B cell (primary cell): ENCODE measurements at regions not wholly inside any gene's neighbourhood (a gene's known extent, or its start where the extent isn't known, plus 50 kb on each side); places are given as distances from the start of the nearest gene placed in this dataset.

Experiments
- ATAC-seq: fragments of 200-7000 bp; cut with Tn5 transposase; one replicate; pipeline ENCODE4 v1.10.0; 2021; ENCODE audit warnings: low read depth, mild to moderate bottlenecking, moderate number of reproducible peaks, moderate library complexity
- CTCF ChIA-PET: fragments of 350-600 bp; sonication (Branson Sonifier 250); formaldehyde crosslinking; loops from one replicate; lab custom pipeline; 2021; ENCODE audit warnings: antibody characterized with exemption, inconsistent platforms; lab: Charles Lee
- POLR2A ChIA-PET: fragments of 350-600 bp; sonication (Branson Sonifier 250); formaldehyde crosslinking; loops from one replicate; lab custom pipeline; 2021; ENCODE audit warnings: antibody characterized with exemption; lab: Charles Lee
- DNase-seq: peaks from one replicate; pipeline ENCODE4 v3.0.0; 2013
- H2AFZ ChIP-seq: 2 replicates; pipeline ENCODE4 v1.6.1; 2012; ENCODE audit warnings: mild to moderate bottlenecking, low read depth, low read length; ENCODE audit not compliant: insufficient read depth, poor library complexity, severe bottlenecking
- H3K27ac ChIP-seq, 2 donors: 1 replicate in 1 of 2; 2 replicates in 1 of 2; pipeline ENCODE4 v1.5.1; 2012 to 2013; ENCODE audit warnings: low read length in 2 of 2, mild to moderate bottlenecking in 2 of 2, moderate library complexity in 1 of 2
- H3K27me3 ChIP-seq, 4 experiments: fragments of 200-600 bp in 1 of 4; sonication (generic) in 1 of 4; replicated peaks in 1 of 4; 1 replicate in 2 of 4; 2 replicates in 2 of 4; pipeline versions ENCODE4 v1.6.1 to v1.7.0; 2013 to 2016; ENCODE audit warnings: low read length in 3 of 4, mild to moderate bottlenecking in 2 of 4, mixed read lengths in 1 of 4, moderate library complexity in 1 of 4; ENCODE audit not compliant: insufficient read depth in 4 of 4, control insufficient read depth in 3 of 4; ENCODE audit errors: control extremely low read depth in 1 of 4
- H3K36me3 ChIP-seq, 2 experiments: replicated peaks in 1 of 2; 1 replicate in 1 of 2; 2 replicates in 1 of 2; pipeline versions ENCODE4 v1.6.1 to v1.7.1; 2013; ENCODE audit warnings: low read length in 1 of 2; ENCODE audit not compliant: insufficient read depth in 2 of 2, control insufficient read depth in 1 of 2; ENCODE audit errors: control extremely low read depth in 1 of 2, extremely low read depth in 1 of 2
- H3K4me1 ChIP-seq, 2 donors: fragments of 200-600 bp in 1 of 2; sonication (generic) in 1 of 2; 1 replicate in 1 of 2; 2 replicates in 1 of 2; pipeline versions ENCODE4 v1.5.1 to v1.6.1; 2013 to 2017; ENCODE audit warnings: low read length in 2 of 2; ENCODE audit not compliant: control insufficient read depth in 2 of 2, insufficient read depth in 2 of 2
- H3K4me2 ChIP-seq: replicated peaks from 2 replicates; pipeline ENCODE3; 2012; ENCODE audit warnings: mild to moderate bottlenecking, low read depth, low read length; ENCODE audit not compliant: poor library complexity, severe bottlenecking
- H3K4me3 ChIP-seq, 5 experiments: fragments of 200-600 bp in 1 of 5; sonication (generic) in 1 of 5; 1 replicate in 3 of 5; 2 replicates in 2 of 5; pipeline versions ENCODE4 v1.5.1 to v1.7.0; 2011 to 2016; ENCODE audit warnings: low read length in 4 of 5, mild to moderate bottlenecking in 4 of 5, low read depth in 2 of 5, control low read depth in 1 of 5, moderate library complexity in 1 of 5; ENCODE audit not compliant: insufficient read depth in 1 of 5; ENCODE audit errors: control extremely low read depth in 1 of 5, extremely low read depth in 1 of 5
- H3K79me2 ChIP-seq: fragments of 200-600 bp; sonication (generic); one replicate; pipeline ENCODE4 v1.6.0; 2016; ENCODE audit warnings: low read length; ENCODE audit not compliant: control insufficient read depth, insufficient read depth
- H3K9ac ChIP-seq: fragments of 200-600 bp; sonication (generic); 2 replicates; pipeline ENCODE4 v1.6.1; 2017; ENCODE audit warnings: mild to moderate bottlenecking, low read length, moderate library complexity
- H3K9me3 ChIP-seq, 3 donors: one replicate each; pipeline versions ENCODE4 v1.6.1 to v1.7.1; 2013; ENCODE audit warnings: low read length in 2 of 3; ENCODE audit not compliant: control insufficient read depth in 2 of 3, insufficient read depth in 1 of 3; ENCODE audit errors: control extremely low read depth in 1 of 3
- H4K20me1 ChIP-seq: 2 replicates; pipeline ENCODE4 v1.6.0; 2012; ENCODE audit warnings: mild to moderate bottlenecking, low read length; ENCODE audit not compliant: insufficient read depth, control insufficient read depth, poor library complexity, severe bottlenecking
- H3K27ac Mint-ChIP-seq: one replicate; pipeline ENCODE4 v1.8.0; 2021; ENCODE audit warnings: mixed read lengths
- H3K27me3 Mint-ChIP-seq: one replicate; pipeline ENCODE4 v1.8.0; 2021; ENCODE audit warnings: mixed read lengths
- H3K4me1 Mint-ChIP-seq: one replicate; pipeline ENCODE4 v1.8.0; 2021; ENCODE audit warnings: mixed read lengths
- H3K4me3 Mint-ChIP-seq: one replicate; pipeline ENCODE4 v1.8.0; 2021; ENCODE audit warnings: mixed read lengths
- H3K9me3 Mint-ChIP-seq: one replicate; pipeline ENCODE4 v1.8.0; 2022; ENCODE audit warnings: mixed read lengths; ENCODE audit not compliant: insufficient read depth
- EZH2 ChIP-seq: IDR thresholded peaks from 2 replicates; pipeline ENCODE4 v1.6.1; 2012; ENCODE audit warnings: borderline replicate concordance, low read depth, mild to moderate bottlenecking, moderate library complexity, low read length; ENCODE audit not compliant: insufficient read depth, poor library complexity, severe bottlenecking
- WGBS: methylation state at CpG from one replicate; pipeline ENCODE4 v1.1.5; 2013; ENCODE audit warnings: missing lambda C conversion rate; ENCODE audit not compliant: insufficient coverage; 5-methylcytosine and 5-hydroxymethylcytosine counted together
- intact Hi-C: fragments of 100-400 bp; cut with micrococcal nuclease; formaldehyde crosslinking; loops from one replicate; pipeline ENCODE4 v1.10.0; 2022
- TF ChIP-seq, protein P1 (sequence below): fragments of 200-600 bp; IDR thresholded peaks from one replicate; pipeline ENCODE4 v1.8.0; 2022; ENCODE audit warnings: antibody characterized with exemption, mild to moderate bottlenecking

DNA sequence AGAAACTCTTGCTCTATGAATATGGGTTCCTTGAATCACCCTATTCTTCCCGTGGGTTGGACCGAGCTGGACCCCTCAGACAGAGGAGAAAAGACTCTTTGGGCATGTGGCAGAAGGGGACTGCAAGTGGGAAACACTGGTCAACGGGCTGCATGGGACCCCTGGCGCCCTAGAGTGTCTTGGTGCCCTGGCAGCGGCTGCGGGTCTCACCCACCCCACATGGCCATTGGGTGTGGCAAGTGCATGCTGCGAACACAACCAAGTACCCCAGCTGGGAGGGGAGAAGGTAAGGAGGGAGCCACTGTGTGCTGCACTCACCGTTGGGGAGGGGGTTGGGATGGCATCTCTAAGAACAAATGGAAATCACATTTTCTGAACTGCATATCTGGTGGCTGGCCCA, 438.8 kb upstream of the EYS start:
- no peak for ATAC-seq
- Histone ChIP-seq H3K9me3 (peaks cover 0 to 14% (median 4%) of the 10 kb centered on the region in 3 donors), H3K9ac (no peak overlapping the region), H3K27me3 (no peaks in the 10 kb centered on the region), H3K79me2 (no peaks in the 10 kb centered on the region), H3K4me1 (no peaks in the 10 kb centered on the region), H2AFZ (no peak overlapping the region), H3K4me3 (no peak overlapping the region), H3K27ac (no peak overlapping the region), H4K20me1 (no peaks in the 10 kb centered on the region), H3K36me3 (no peaks in the 10 kb centered on the region), H3K4me2 (no peak overlapping the region)
- TF ChIP-seq, protein P1, sequence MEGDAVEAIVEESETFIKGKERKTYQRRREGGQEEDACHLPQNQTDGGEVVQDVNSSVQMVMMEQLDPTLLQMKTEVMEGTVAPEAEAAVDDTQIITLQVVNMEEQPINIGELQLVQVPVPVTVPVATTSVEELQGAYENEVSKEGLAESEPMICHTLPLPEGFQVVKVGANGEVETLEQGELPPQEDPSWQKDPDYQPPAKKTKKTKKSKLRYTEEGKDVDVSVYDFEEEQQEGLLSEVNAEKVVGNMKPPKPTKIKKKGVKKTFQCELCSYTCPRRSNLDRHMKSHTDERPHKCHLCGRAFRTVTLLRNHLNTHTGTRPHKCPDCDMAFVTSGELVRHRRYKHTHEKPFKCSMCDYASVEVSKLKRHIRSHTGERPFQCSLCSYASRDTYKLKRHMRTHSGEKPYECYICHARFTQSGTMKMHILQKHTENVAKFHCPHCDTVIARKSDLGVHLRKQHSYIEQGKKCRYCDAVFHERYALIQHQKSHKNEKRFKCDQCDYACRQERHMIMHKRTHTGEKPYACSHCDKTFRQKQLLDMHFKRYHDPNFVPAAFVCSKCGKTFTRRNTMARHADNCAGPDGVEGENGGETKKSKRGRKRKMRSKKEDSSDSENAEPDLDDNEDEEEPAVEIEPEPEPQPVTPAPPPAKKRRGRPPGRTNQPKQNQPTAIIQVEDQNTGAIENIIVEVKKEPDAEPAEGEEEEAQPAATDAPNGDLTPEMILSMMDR = no peak
- no peak for TF ChIP-seq EZH2
- intact Hi-C loops = no loop called here
- ChIA-PET POLR2A (no interaction called here), CTCF (no interaction called here)
- DNase-seq = no peak
- H3K4me3 Mint-ChIP-seq = no peak overlapping the region
- H3K27me3 Mint-ChIP-seq = no peaks in the 10 kb centered on the region
- H3K27ac Mint-ChIP-seq = no peak overlapping the region
- 80% methylated on average over 4 of the region's 8 CpGs for WGBS
- peaks cover 7% of the 10 kb centered on the region for H3K9me3 Mint-ChIP-seq
- H3K4me1 Mint-ChIP-seq = no peaks in the 10 kb centered on the region

DNA sequence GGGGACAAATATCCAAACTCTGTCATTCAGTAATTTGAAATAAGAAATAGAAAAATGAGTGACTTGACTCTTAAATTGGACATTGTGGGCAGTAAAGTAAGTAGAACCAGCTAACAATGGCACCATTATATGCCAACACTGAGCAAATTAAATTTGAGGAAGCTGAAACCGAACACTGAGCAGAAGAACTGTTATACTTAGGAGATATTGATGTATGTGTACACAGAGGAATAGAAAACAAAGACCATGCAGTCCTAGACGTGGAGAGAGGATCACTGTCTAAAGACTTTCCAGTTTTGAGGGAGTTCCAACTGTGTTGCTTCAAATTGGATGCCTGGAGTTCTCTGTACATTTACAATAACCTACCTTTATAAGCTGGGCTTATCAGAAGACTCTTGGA, 427.0 kb upstream of the EYS start:
- ATAC-seq = no peak
- H3K9me3 ChIP-seq = peaks cover 0 to 6% (median 0%) of the 10 kb centered on the region in 3 donors
- intact Hi-C loops = no loop called here
- ChIA-PET POLR2A (no interaction called here), CTCF (no interaction called here)
- no peak overlapping the region for H3K4me3 ChIP-seq
- H3K9ac ChIP-seq = no peak overlapping the region
- TF ChIP-seq, protein P1 = no peak
- no peak for TF ChIP-seq EZH2
- Mint-ChIP-seq H3K4me1 (no peaks in the 10 kb centered on the region), H3K27ac (no peak overlapping the region), H3K9me3 (peaks cover 5% of the 10 kb centered on the region), H3K27me3 (no peaks in the 10 kb centered on the region), H3K4me3 (no peak overlapping the region)
- no peak overlapping the region for H3K27ac ChIP-seq
- DNase-seq = no peak
- 60% methylated on average over 1 of the region's 2 CpGs for WGBS
- no peaks in the 10 kb centered on the region for H4K20me1 ChIP-seq
- no peaks in the 10 kb centered on the region for H3K36me3 ChIP-seq
- no peaks in the 10 kb centered on the region for H3K79me2 ChIP-seq
- H2AFZ ChIP-seq = no peak overlapping the region
- no peaks in the 10 kb centered on the region for H3K4me1 ChIP-seq
- H3K27me3 ChIP-seq = no peaks in the 10 kb centered on the region
- H3K4me2 ChIP-seq = no peak overlapping the region
